ENCODE measurements at regions not wholly inside any gene's neighbourhood (a gene's known extent, or its start where the extent isn't known, plus 50 kb on each side); places are given as distances from the start of the nearest gene placed in this dataset.

DNA sequence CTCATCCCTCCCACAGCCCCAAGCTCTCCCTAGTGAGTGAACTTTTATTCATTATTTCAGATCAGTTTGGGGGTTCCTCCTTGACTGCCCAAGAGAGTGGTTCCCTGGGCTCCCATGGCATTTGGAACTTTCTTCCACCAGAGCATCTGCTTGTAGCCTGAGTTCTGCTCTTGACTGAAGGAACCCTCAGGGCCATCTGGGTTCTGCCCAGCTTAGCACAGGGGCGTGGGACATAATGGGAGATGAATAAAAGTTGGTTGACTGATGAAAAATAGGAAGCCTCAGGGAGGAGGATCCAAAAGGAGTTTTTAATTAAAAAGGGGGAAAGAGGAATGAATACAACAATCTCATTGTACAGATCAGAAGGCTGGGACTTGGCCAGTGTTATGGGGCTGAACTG lies 73.4 kb downstream of the CYTL1 start:
- Histone ChIP-seq H2AFZ (ENCODE audit: low read length) (no peak overlapping the region), H3K27ac (ENCODE audit: low read length) (no peak overlapping the region), H3F3A (ENCODE audit: low read length, unreplicated experiment) (no peaks in the 10 kb centered on the region), H3K36me3 (ENCODE audit: low read depth, low read length) (no peaks in the 10 kb centered on the region), H3K4me1 (ENCODE audit: insufficient read depth, low read length) (no peaks in the 10 kb centered on the region), H4K20me1 (ENCODE audit: low read length) (no peaks in the 10 kb centered on the region), H3K4me3 (ENCODE audit: low read length) (no peak overlapping the region), H3K27me3 (ENCODE audit: low read length) (peaks cover 50% of the 10 kb centered on the region), H3K79me2 (ENCODE audit: low read length) (no peaks in the 10 kb centered on the region), H3K9me3 (ENCODE audit: low read length) (no peaks in the 10 kb centered on the region), H3K9me2 (replicated peaks; ENCODE audit: low read length) (no peaks in the 10 kb centered on the region), H3K4me2 (ENCODE audit: low read length) (no peak overlapping the region), H3K9ac (ENCODE audit: low read length) (no peak overlapping the region)
- ATAC-seq, result no peak
- CTCF ChIA-PET, result no interaction called here
- no peak for DNase-seq
- no TSS peak for BruUV-seq (replicated peaks)
- POLR2A ChIA-PET (ENCODE audit: unreplicated experiment), result no interaction called here
- TF ChIP-seq EZH2 (IDR thresholded peaks at IDR 0.05; ENCODE audit: low read length, unreplicated experiment) (no peak), EZH2phosphoT487 (IDR thresholded peaks at IDR 0.05; ENCODE audit: borderline replicate concordance, low read length) (no peak)
- TF ChIP-seq, protein P1, sequence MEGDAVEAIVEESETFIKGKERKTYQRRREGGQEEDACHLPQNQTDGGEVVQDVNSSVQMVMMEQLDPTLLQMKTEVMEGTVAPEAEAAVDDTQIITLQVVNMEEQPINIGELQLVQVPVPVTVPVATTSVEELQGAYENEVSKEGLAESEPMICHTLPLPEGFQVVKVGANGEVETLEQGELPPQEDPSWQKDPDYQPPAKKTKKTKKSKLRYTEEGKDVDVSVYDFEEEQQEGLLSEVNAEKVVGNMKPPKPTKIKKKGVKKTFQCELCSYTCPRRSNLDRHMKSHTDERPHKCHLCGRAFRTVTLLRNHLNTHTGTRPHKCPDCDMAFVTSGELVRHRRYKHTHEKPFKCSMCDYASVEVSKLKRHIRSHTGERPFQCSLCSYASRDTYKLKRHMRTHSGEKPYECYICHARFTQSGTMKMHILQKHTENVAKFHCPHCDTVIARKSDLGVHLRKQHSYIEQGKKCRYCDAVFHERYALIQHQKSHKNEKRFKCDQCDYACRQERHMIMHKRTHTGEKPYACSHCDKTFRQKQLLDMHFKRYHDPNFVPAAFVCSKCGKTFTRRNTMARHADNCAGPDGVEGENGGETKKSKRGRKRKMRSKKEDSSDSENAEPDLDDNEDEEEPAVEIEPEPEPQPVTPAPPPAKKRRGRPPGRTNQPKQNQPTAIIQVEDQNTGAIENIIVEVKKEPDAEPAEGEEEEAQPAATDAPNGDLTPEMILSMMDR (conservative IDR thresholded peaks at IDR 0.05; ENCODE audit: low read depth, low read length), result no peak
- intact Hi-C loops (cut with micrococcal nuclease), result no loop called here

DNA sequence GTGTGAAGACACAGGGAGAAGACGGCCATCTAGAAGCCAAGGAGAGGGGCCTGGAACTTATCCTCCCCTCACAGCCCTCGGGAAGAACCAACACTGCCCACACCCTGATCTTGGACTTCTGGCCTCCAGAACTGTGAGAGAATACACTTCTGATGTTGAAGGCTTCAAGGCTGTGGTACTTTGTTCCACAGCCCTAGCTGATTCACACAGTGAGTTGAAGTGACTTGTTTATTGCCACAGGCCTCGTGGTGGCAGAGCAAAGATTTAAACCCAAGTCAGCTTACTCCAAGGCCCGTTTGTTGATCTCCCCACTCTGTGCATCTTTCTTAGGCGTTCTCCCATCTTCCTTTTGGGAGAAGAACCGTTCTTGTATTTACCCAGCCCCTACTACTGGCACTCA lies 72.8 kb downstream of the CYTL1 start:
- ChIA-PET CTCF (no interaction called here), POLR2A (ENCODE audit: unreplicated experiment) (no interaction called here)
- Histone ChIP-seq H3K9me2 (replicated peaks; ENCODE audit: low read length) (no peaks in the 10 kb centered on the region), H3K79me2 (ENCODE audit: low read length) (no peaks in the 10 kb centered on the region), H3K36me3 (ENCODE audit: low read depth, low read length) (no peaks in the 10 kb centered on the region), H3K9me3 (ENCODE audit: low read length) (no peaks in the 10 kb centered on the region), H3K4me1 (ENCODE audit: insufficient read depth, low read length) (no peaks in the 10 kb centered on the region), H3K27me3 (ENCODE audit: low read length) (peaks cover 47% of the 10 kb centered on the region), H2AFZ (ENCODE audit: low read length) (no peak overlapping the region), H3K4me2 (ENCODE audit: low read length) (no peak overlapping the region), H3K27ac (ENCODE audit: low read length) (no peak overlapping the region), H3K9ac (ENCODE audit: low read length) (no peak overlapping the region), H3F3A (ENCODE audit: low read length, unreplicated experiment) (no peaks in the 10 kb centered on the region), H3K4me3 (ENCODE audit: low read length) (no peak overlapping the region), H4K20me1 (ENCODE audit: low read length) (no peaks in the 10 kb centered on the region)
- intact Hi-C loops (cut with micrococcal nuclease), result no loop called here
- TF ChIP-seq, protein P1 (conservative IDR thresholded peaks at IDR 0.05; ENCODE audit: low read depth, low read length), result no peak
- TF ChIP-seq EZH2 (IDR thresholded peaks at IDR 0.05; ENCODE audit: low read length, unreplicated experiment) (no peak), EZH2phosphoT487 (IDR thresholded peaks at IDR 0.05; ENCODE audit: borderline replicate concordance, low read length) (no peak)
- no TSS peak for BruUV-seq (replicated peaks)
- DNase-seq, result no peak
- ATAC-seq, result no peak

DNA sequence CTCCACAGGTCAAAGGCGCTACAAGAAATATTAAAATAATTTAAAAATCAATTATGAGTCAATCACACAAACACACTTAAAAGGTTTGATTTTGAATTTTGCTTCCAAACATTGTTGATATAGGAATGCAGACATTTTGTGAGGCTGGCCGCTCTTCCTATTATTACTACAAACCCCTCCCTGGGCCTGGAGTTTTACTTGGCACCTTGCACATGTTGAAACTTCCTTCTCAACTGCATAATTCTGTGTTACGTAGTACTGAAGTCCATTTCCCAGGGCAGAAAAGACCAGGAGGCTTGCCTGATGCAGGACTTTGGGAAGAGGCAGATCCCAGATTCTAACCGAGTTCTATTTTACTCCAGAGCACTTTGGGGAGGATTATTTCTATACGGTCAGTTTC lies 71.5 kb downstream of the CYTL1 start:
- Histone ChIP-seq H3K4me3 (ENCODE audit: low read length) (no peak overlapping the region), H3K4me1 (ENCODE audit: insufficient read depth, low read length) (no peaks in the 10 kb centered on the region), H3K9me2 (replicated peaks; ENCODE audit: low read length) (no peaks in the 10 kb centered on the region), H2AFZ (ENCODE audit: low read length) (no peak overlapping the region), H3K9me3 (ENCODE audit: low read length) (no peaks in the 10 kb centered on the region), H3K27me3 (ENCODE audit: low read length) (peaks cover 40% of the 10 kb centered on the region), H4K20me1 (ENCODE audit: low read length) (no peaks in the 10 kb centered on the region), H3K27ac (ENCODE audit: low read length) (no peak overlapping the region), H3K9ac (ENCODE audit: low read length) (no peak overlapping the region), H3K36me3 (ENCODE audit: low read depth, low read length) (no peaks in the 10 kb centered on the region), H3F3A (ENCODE audit: low read length, unreplicated experiment) (no peaks in the 10 kb centered on the region), H3K79me2 (ENCODE audit: low read length) (no peaks in the 10 kb centered on the region), H3K4me2 (ENCODE audit: low read length) (no peak overlapping the region)
- no peak for ATAC-seq
- TF ChIP-seq EZH2 (IDR thresholded peaks at IDR 0.05; ENCODE audit: low read length, unreplicated experiment), result no peak
- TF ChIP-seq, protein P1 (conservative IDR thresholded peaks at IDR 0.05; ENCODE audit: low read depth, low read length), result no peak
- TF ChIP-seq EZH2phosphoT487 (IDR thresholded peaks at IDR 0.05; ENCODE audit: borderline replicate concordance, low read length), result no peak
- DNase-seq, result no peak
- no TSS peak for BruUV-seq (replicated peaks)
- intact Hi-C loops (cut with micrococcal nuclease), result no loop called here
- POLR2A ChIA-PET (ENCODE audit: unreplicated experiment), result no interaction called here
- CTCF ChIA-PET, result no interaction called here

All from PC-3 (cell line).